CD14-positive monocyte (primary cell): ENCODE measurements at regions not wholly inside any gene's neighbourhood (a gene's known extent, or its start where the extent isn't known, plus 50 kb on each side); places are given as distances from the start of the nearest gene placed in this dataset.
A peak's percentile ranks its signal among the peaks of the same experiment; 100 is the strongest.
"Not testable (repeated sequence)": the region's sequence is repeated elsewhere in the genome, so short reads cannot be mapped to it uniquely, and the experiment has no call there.

ENCODE experiments used
- DNase-seq, 3 donors: peaks; one replicate each; pipeline ENCODE4 v3.0.0-alpha.2; 2011 to 2022
- H2AFZ ChIP-seq: 2 replicates; pipeline ENCODE4 v1.6.0; 2012; ENCODE audit warnings: mild to moderate bottlenecking, low read depth, low read length, inconsistent platforms; ENCODE audit not compliant: insufficient read depth, poor library complexity, severe bottlenecking
- H3K27ac ChIP-seq, 2 donors: 1 replicate in 1 of 2; 2 replicates in 1 of 2; pipeline ENCODE4 v1.5.1; 2012 to 2013; ENCODE audit warnings: low read length in 2 of 2, control low read depth in 1 of 2, inconsistent platforms in 1 of 2, low read depth in 1 of 2, mild to moderate bottlenecking in 1 of 2
- H3K27me3 ChIP-seq, 2 donors: one replicate each; pipeline versions ENCODE4 v1.6.0 to v1.6.1; 2011 to 2013; ENCODE audit warnings: low read length in 2 of 2; ENCODE audit not compliant: control insufficient read depth in 2 of 2, insufficient read depth in 2 of 2
- H3K36me3 ChIP-seq, 2 donors: replicated peaks in 1 of 2; 1 replicate in 1 of 2; 2 replicates in 1 of 2; pipeline versions ENCODE4 v1.5.1 to v1.6.1; 2012 to 2013; ENCODE audit warnings: low read length in 2 of 2, control low read depth in 1 of 2, inconsistent platforms in 1 of 2, mild to moderate bottlenecking in 1 of 2; ENCODE audit not compliant: insufficient read depth in 2 of 2, control insufficient read depth in 1 of 2
- H3K4me1 ChIP-seq, 2 donors: 1 replicate in 1 of 2; 2 replicates in 1 of 2; pipeline versions ENCODE4 v1.5.1 to v1.6.1; 2012 to 2013; ENCODE audit warnings: low read length in 2 of 2, control low read depth in 1 of 2, inconsistent platforms in 1 of 2, mild to moderate bottlenecking in 1 of 2, moderate library complexity in 1 of 2; ENCODE audit not compliant: insufficient read depth in 2 of 2, control insufficient read depth in 1 of 2
- H3K4me2 ChIP-seq: replicated peaks from 2 replicates; pipeline ENCODE3; 2012; ENCODE audit warnings: low read length, moderate library complexity, mild to moderate bottlenecking; ENCODE audit not compliant: poor library complexity, severe bottlenecking; ENCODE audit errors: extremely low read depth
- H3K4me3 ChIP-seq, 3 experiments: fragments of 200-600 bp in 1 of 3; sonication (generic) in 1 of 3; replicated peaks in 1 of 3; 1 replicate in 2 of 3; 2 replicates in 1 of 3; pipeline ENCODE4 v1.5.1; 2011 to 2013; ENCODE audit warnings: low read length in 3 of 3, mild to moderate bottlenecking in 3 of 3, control low read depth in 2 of 3, low read depth in 2 of 3, inconsistent platforms in 1 of 3, moderate library complexity in 1 of 3
- H3K79me2 ChIP-seq: 2 replicates; pipeline ENCODE4 v1.6.0; 2012; ENCODE audit warnings: mild to moderate bottlenecking, control low read depth, inconsistent platforms, low read length, moderate library complexity; ENCODE audit not compliant: insufficient read depth
- H3K9ac ChIP-seq: 2 replicates; pipeline ENCODE4 v1.6.0; 2017; ENCODE audit warnings: low read length, mild to moderate bottlenecking; ENCODE audit not compliant: insufficient read depth, poor library complexity, severe bottlenecking
- H3K9me3 ChIP-seq, 2 donors: replicated peaks in 1 of 2; 1 replicate in 1 of 2; 2 replicates in 1 of 2; pipeline versions ENCODE4 v1.5.1 to v1.6.1; 2012 to 2013; ENCODE audit warnings: low read length in 2 of 2, control low read depth in 1 of 2; ENCODE audit not compliant: control insufficient read depth in 1 of 2, insufficient read depth in 1 of 2
- H4K20me1 ChIP-seq: 2 replicates; pipeline ENCODE4 v1.6.0; 2012; ENCODE audit warnings: mild to moderate bottlenecking, low read length, control low read depth, moderate library complexity; ENCODE audit not compliant: insufficient read depth
- H3K27ac Mint-ChIP-seq, 7 donors: one replicate each; pipeline ENCODE4 v1.8.0; 2020; ENCODE audit warnings: mild to moderate bottlenecking in 7 of 7, mixed read lengths in 7 of 7, moderate library complexity in 6 of 7, inconsistent platforms in 2 of 7
- H3K27me3 Mint-ChIP-seq, 3 donors: one replicate each; pipeline ENCODE4 v1.8.0; 2021 to 2022; ENCODE audit warnings: low read depth in 3 of 3, mild to moderate bottlenecking in 3 of 3, mixed read lengths in 3 of 3, moderate library complexity in 3 of 3, inconsistent platforms in 1 of 3
- H3K36me3 Mint-ChIP-seq, 2 donors: one replicate each; pipeline ENCODE4 v1.8.0; 2020; ENCODE audit warnings: mixed read lengths in 2 of 2, inconsistent platforms in 1 of 2, mild to moderate bottlenecking in 1 of 2
- H3K4me1 Mint-ChIP-seq: one replicate; pipeline ENCODE4 v1.8.0; 2020; ENCODE audit warnings: mild to moderate bottlenecking, mixed read lengths
- H3K4me3 Mint-ChIP-seq, 2 donors: one replicate each; pipeline ENCODE4 v1.8.0; 2020; ENCODE audit warnings: mild to moderate bottlenecking in 2 of 2, mixed read lengths in 2 of 2, moderate library complexity in 1 of 2
- H3K9me3 Mint-ChIP-seq, 7 donors: one replicate each; pipeline ENCODE4 v1.8.0; 2020 to 2022; ENCODE audit warnings: mixed read lengths in 7 of 7, mild to moderate bottlenecking in 6 of 7, moderate library complexity in 6 of 7, inconsistent platforms in 2 of 7
- WGBS: methylation state at CpG from one replicate; pipeline ENCODE4 v1.1.5; 2013; ENCODE audit warnings: missing lambda C conversion rate; ENCODE audit not compliant: insufficient coverage; 5-methylcytosine and 5-hydroxymethylcytosine counted together
- intact Hi-C, 2 donors: fragments of 100-400 bp; cut with micrococcal nuclease; formaldehyde crosslinking; loops; one replicate each; pipeline versions ENCODE4 v1.15.0 to v1.15.1; 2023
- TF ChIP-seq, protein P1 (sequence below): fragments of 200-600 bp; IDR thresholded peaks from one replicate; pipeline ENCODE4 v1.8.0; 2022; ENCODE audit warnings: antibody characterized with exemption, mild to moderate bottlenecking

- peak overlapping the region; percentile 75 for H3K4me2 ChIP-seq
- H3K36me3 Mint-ChIP-seq, result no peaks in the 10 kb centered on the region
- H3K27ac ChIP-seq, result peak overlapping the region in 1 of 2 donors; percentile 71
- TF ChIP-seq, protein P1, sequence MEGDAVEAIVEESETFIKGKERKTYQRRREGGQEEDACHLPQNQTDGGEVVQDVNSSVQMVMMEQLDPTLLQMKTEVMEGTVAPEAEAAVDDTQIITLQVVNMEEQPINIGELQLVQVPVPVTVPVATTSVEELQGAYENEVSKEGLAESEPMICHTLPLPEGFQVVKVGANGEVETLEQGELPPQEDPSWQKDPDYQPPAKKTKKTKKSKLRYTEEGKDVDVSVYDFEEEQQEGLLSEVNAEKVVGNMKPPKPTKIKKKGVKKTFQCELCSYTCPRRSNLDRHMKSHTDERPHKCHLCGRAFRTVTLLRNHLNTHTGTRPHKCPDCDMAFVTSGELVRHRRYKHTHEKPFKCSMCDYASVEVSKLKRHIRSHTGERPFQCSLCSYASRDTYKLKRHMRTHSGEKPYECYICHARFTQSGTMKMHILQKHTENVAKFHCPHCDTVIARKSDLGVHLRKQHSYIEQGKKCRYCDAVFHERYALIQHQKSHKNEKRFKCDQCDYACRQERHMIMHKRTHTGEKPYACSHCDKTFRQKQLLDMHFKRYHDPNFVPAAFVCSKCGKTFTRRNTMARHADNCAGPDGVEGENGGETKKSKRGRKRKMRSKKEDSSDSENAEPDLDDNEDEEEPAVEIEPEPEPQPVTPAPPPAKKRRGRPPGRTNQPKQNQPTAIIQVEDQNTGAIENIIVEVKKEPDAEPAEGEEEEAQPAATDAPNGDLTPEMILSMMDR, result no peak
- DNase-seq, result no peak
- H2AFZ ChIP-seq, result peak overlapping the region; percentile 87
- no peak overlapping the region for H3K4me3 Mint-ChIP-seq
- H3K9ac ChIP-seq, result no peak overlapping the region
- peaks cover 4 to 14% (median 5%) of the 10 kb centered on the region in 7 donors for H3K9me3 Mint-ChIP-seq
- intact Hi-C loops, result no loop called here
- H3K9me3 ChIP-seq, result peaks cover 0 to 8% of the 10 kb centered on the region in 2 donors
- peak overlapping the region in 1 of 3 experiments; percentile 72 for H3K4me3 ChIP-seq
- peaks cover 22 to 31% of the 10 kb centered on the region in 2 donors for H3K4me1 ChIP-seq
- WGBS, result no CpG with 5 or more reads among the region's 1 CpG
- no peaks in the 10 kb centered on the region for H4K20me1 ChIP-seq
- H3K79me2 ChIP-seq, result no peaks in the 10 kb centered on the region
- H3K36me3 ChIP-seq, result no peaks in the 10 kb centered on the region
- peaks cover 0 to 3% (median 0%) of the 10 kb centered on the region in 3 donors for H3K27me3 Mint-ChIP-seq
- H3K4me1 Mint-ChIP-seq, result peaks cover 29% of the 10 kb centered on the region
- H3K27me3 ChIP-seq, result no peaks in the 10 kb centered on the region
- H3K27ac Mint-ChIP-seq, result peak overlapping the region; percentile 76 to 89 (median 80)
Observed at GRCh38 chr12:68539615-68539952, 71.1 kb upstream of the RAP1B start.

GRCh38 chr12:68540768-68541167 lies 69.9 kb upstream of the RAP1B start:
- peak overlapping the region in 3 of 7 donors; percentile 58 to 72 (median 70) for H3K27ac Mint-ChIP-seq

DNA sequence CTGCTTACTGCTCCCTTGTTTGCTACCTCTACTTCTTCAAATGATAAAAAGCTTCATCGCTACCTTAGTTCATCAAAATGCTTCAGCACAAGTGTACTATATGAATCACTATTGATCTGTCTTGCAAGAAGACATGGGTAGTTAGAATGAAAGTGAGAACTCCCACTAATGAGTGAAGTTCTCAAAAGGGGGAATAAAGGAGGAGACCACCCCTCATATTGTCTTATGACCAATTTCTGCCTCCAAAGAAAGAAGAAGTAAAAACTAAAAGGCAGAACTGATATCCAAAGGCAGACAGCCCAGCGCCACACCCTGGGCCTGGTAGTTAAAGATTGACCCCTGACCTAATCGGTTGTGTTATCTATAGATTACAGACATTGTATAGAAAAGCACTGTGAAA lies 63.4 kb upstream of the RAP1B start:
- H3K36me3 Mint-ChIP-seq, H3K79me2 ChIP-seq, H4K20me1 ChIP-seq, H3K9ac ChIP-seq, H3K36me3 ChIP-seq, H3K4me2 ChIP-seq, DNase-seq, H3K4me3 Mint-ChIP-seq, H2AFZ ChIP-seq, H3K27me3 ChIP-seq, H3K4me1 Mint-ChIP-seq, H3K27ac Mint-ChIP-seq, H3K4me3 ChIP-seq, H3K27me3 Mint-ChIP-seq, H3K27ac ChIP-seq, H3K4me1 ChIP-seq, intact Hi-C loops: not testable (repeated sequence)
- 93% methylated on average over 2 of the region's 3 CpGs for WGBS
- peaks cover 21 to 40% (median 31%) of the 10 kb centered on the region in 7 donors for H3K9me3 Mint-ChIP-seq
- H3K9me3 ChIP-seq, result peaks cover 20 to 34% of the 10 kb centered on the region in 2 donors

More at GRCh38 chr12:68540768-68541167, 69.9 kb upstream of the RAP1B start:
- H2AFZ ChIP-seq, H3K4me2 ChIP-seq, H3K36me3 ChIP-seq, DNase-seq, H3K27me3 ChIP-seq, intact Hi-C loops, H3K4me3 Mint-ChIP-seq, H3K27ac ChIP-seq, H3K4me3 ChIP-seq, H3K79me2 ChIP-seq, H3K36me3 Mint-ChIP-seq, H3K9ac ChIP-seq, H4K20me1 ChIP-seq, H3K9me3 ChIP-seq, H3K27me3 Mint-ChIP-seq: not testable (repeated sequence)
- H3K9me3 Mint-ChIP-seq, result peaks cover 4 to 14% (median 8%) of the 10 kb centered on the region in 7 donors
- peaks cover 29% of the 10 kb centered on the region for H3K4me1 Mint-ChIP-seq
- peaks cover 22 to 31% of the 10 kb centered on the region in 2 donors for H3K4me1 ChIP-seq
- WGBS, result 97% methylated on average over 5 of the region's 5 CpGs

- intact Hi-C loops, result not testable (repeated sequence)
Observed at GRCh38 chr12:68552605-68553195, 58.0 kb upstream of the RAP1B start.

More at GRCh38 chr12:68552605-68553195, 58.0 kb upstream of the RAP1B start:
- DNase-seq, H3K4me1 ChIP-seq, H2AFZ ChIP-seq, H3K4me3 Mint-ChIP-seq, H3K27me3 ChIP-seq, H3K4me1 Mint-ChIP-seq, H3K79me2 ChIP-seq, H3K27ac ChIP-seq, H4K20me1 ChIP-seq, H3K36me3 ChIP-seq, H3K27ac Mint-ChIP-seq, H3K9ac ChIP-seq, H3K27me3 Mint-ChIP-seq, H3K36me3 Mint-ChIP-seq, H3K4me3 ChIP-seq, H3K4me2 ChIP-seq: not testable (repeated sequence)
- WGBS, result no CpG with 5 or more reads among the region's 2 CpGs
- peaks cover 9 to 17% of the 10 kb centered on the region in 2 donors for H3K9me3 ChIP-seq
- peaks cover 5 to 19% (median 13%) of the 10 kb centered on the region in 7 donors for H3K9me3 Mint-ChIP-seq
